Right lobe of liver (tissue), 4 donors: ENCODE measurements at regions not wholly inside any gene's neighbourhood (a gene's known extent, or its start where the extent isn't known, plus 50 kb on each side); places are given as distances from the start of the nearest gene placed in this dataset.

Experiments used
- POLR2A ChIP-seq: fragments of 450-650 bp; IDR thresholded peaks from one replicate; pipeline ENCODE4 v1.6.1; 2017; ENCODE audit warnings: antibody characterized with exemption, mild to moderate bottlenecking
- TF ChIP-seq, protein P1 (sequence below), 4 donors: fragments of 200-600 bp in 3 of 4; fragments of 450-650 bp in 1 of 4; IDR thresholded peaks; one replicate each; pipeline versions ENCODE4 v1.5.1 to v1.8.0; 2016 to 2022; ENCODE audit warnings: antibody characterized with exemption in 4 of 4, mild to moderate bottlenecking in 2 of 4
- donor health status: DM: no; HTN: no; CAD: no.
- donor health status: DM: no; HTN: no; CAD: no.
- donor health status: DM: no; HTN: yes; CAD: no.

DNA sequence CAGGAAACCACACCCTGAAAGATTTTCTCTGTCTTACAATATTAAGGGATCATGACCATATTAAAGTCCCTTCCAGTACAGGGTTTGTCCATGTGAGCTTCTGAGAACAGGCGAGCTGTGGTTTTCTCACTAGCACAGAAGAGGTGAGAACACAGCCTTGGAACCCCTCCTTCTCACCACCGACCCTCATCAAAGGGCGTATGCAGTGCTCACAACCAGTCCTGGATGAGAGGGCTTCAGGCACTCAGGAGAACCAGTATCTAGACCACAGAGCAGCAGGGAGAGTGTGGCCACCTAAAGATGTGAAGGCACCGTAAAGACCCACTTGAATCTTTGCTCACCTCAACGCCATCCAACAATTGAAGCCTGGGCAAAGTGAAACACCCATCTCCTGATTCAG is 397.0 kb downstream of the ETS1 start:
- TF ChIP-seq, protein P1, sequence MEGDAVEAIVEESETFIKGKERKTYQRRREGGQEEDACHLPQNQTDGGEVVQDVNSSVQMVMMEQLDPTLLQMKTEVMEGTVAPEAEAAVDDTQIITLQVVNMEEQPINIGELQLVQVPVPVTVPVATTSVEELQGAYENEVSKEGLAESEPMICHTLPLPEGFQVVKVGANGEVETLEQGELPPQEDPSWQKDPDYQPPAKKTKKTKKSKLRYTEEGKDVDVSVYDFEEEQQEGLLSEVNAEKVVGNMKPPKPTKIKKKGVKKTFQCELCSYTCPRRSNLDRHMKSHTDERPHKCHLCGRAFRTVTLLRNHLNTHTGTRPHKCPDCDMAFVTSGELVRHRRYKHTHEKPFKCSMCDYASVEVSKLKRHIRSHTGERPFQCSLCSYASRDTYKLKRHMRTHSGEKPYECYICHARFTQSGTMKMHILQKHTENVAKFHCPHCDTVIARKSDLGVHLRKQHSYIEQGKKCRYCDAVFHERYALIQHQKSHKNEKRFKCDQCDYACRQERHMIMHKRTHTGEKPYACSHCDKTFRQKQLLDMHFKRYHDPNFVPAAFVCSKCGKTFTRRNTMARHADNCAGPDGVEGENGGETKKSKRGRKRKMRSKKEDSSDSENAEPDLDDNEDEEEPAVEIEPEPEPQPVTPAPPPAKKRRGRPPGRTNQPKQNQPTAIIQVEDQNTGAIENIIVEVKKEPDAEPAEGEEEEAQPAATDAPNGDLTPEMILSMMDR (IDR thresholded peaks at IDR 0.05) = no peak
- no peak for TF ChIP-seq POLR2A
